HepG2 (cell line): ENCODE measurements at regions not wholly inside any gene's neighbourhood (a gene's known extent, or its start where the extent isn't known, plus 50 kb on each side); places are given as distances from the start of the nearest gene placed in this dataset.

Source experiments
- ATRX ChIP-seq: sonication (generic); formaldehyde crosslinking; IDR thresholded peaks from 2 replicates; pipeline ENCODE4 v1.4.0; 2020; ENCODE audit warnings: missing genetic modification reagents, borderline replicate concordance
- CREM ChIP-seq, 2 experiments: sonication (generic) in 1 of 2; formaldehyde crosslinking in 1 of 2; IDR thresholded peaks; 2 replicates each; pipeline versions ENCODE4 v1.4.0 to v1.6.1; 2016 to 2020; ENCODE audit warnings: antibody characterized with exemption in 1 of 2, mild to moderate bottlenecking in 1 of 2, missing genetic modification reagents in 1 of 2
- HNRNPL ChIP-seq: fragments of 200-400 bp; formaldehyde crosslinking; IDR thresholded peaks from 2 replicates; pipeline ENCODE4 v1.6.1; 2017; ENCODE audit warnings: mild to moderate bottlenecking, low read depth, low read length
- IRX3 ChIP-seq: sonication (generic); formaldehyde crosslinking; IDR thresholded peaks from 2 replicates; pipeline ENCODE4 v1.8.1; 2023; ENCODE audit warnings: mild to moderate bottlenecking, low read depth, missing genetic modification reagents, borderline replicate concordance
- KAT7 ChIP-seq: IDR thresholded peaks from 2 replicates; pipeline ENCODE4 v1.6.1; 2018; ENCODE audit warnings: borderline replicate concordance, missing compliant biosample characterization
- KLF15 ChIP-seq: sonication (generic); formaldehyde crosslinking; IDR thresholded peaks from 2 replicates; pipeline ENCODE4 v1.8.1; 2023; ENCODE audit warnings: borderline replicate concordance, mild to moderate bottlenecking, inconsistent platforms, missing genetic modification reagents, mixed read lengths
- NFE2L1 ChIP-seq: sonication (generic); formaldehyde crosslinking; IDR thresholded peaks from 2 replicates; pipeline ENCODE4 v1.4.0; 2020; ENCODE audit warnings: missing genetic modification reagents, mild to moderate bottlenecking, borderline replicate concordance
- NFE2L2 ChIP-seq: fragments of 150-350 bp; IDR thresholded peaks from 2 replicates; pipeline ENCODE4 v1.6.1; 2014; ENCODE audit warnings: low read length
- NFIC ChIP-seq: IDR thresholded peaks from 2 replicates; pipeline ENCODE4 v1.6.1; 2012; ENCODE audit warnings: mild to moderate bottlenecking, low read length, inconsistent platforms
- NFYB ChIP-seq: sonication (generic); formaldehyde crosslinking; IDR thresholded peaks from 2 replicates; pipeline ENCODE4 v1.4.0; 2020; ENCODE audit warnings: missing genetic modification reagents
- REXO4 ChIP-seq: sonication (generic); formaldehyde crosslinking; IDR thresholded peaks from 2 replicates; pipeline ENCODE4 v1.8.0; 2022; ENCODE audit warnings: missing genetic modification reagents, mild to moderate bottlenecking, borderline replicate concordance
- TEAD3 ChIP-seq: optimal IDR thresholded peaks from 2 replicates; pipeline ENCODE3; 2016; ENCODE audit warnings: borderline replicate concordance
- ZEB1 ChIP-seq: IDR thresholded peaks from 2 replicates; pipeline ENCODE4 v1.6.1; 2012; ENCODE audit warnings: mild to moderate bottlenecking, low read depth, inconsistent platforms; ENCODE audit not compliant: insufficient replicate concordance
- ZNF160 ChIP-seq: sonication (generic); formaldehyde crosslinking; IDR thresholded peaks from 2 replicates; pipeline ENCODE4 v1.8.0; 2022; ENCODE audit warnings: mild to moderate bottlenecking, inconsistent platforms, missing genetic modification reagents
- ZNF230 ChIP-seq: sonication (generic); formaldehyde crosslinking; IDR thresholded peaks from 2 replicates; pipeline ENCODE4 v1.4.0; 2020; ENCODE audit warnings: mild to moderate bottlenecking, missing genetic modification reagents
- ZNF24 ChIP-seq: fragments of 450-650 bp; IDR thresholded peaks from 2 replicates; pipeline ENCODE4 v1.6.1; 2017; ENCODE audit warnings: antibody characterized with exemption, mild to moderate bottlenecking
- ZNF30 ChIP-seq: sonication (generic); formaldehyde crosslinking; IDR thresholded peaks from 2 replicates; pipeline ENCODE4 v1.5.0; 2020; ENCODE audit warnings: mild to moderate bottlenecking, missing genetic modification reagents
- ZNF557 ChIP-seq: sonication (generic); formaldehyde crosslinking; IDR thresholded peaks from 2 replicates; pipeline ENCODE4 v1.4.0; 2020; ENCODE audit warnings: missing genetic modification reagents
- ZNF781 ChIP-seq: sonication (generic); formaldehyde crosslinking; IDR thresholded peaks from 2 replicates; pipeline ENCODE4 v1.5.1; 2020; ENCODE audit warnings: borderline replicate concordance, mild to moderate bottlenecking, missing genetic modification reagents; ENCODE audit errors: not compliant biosample characterization
- TF ChIP-seq, protein P1 (sequence below): sonication (generic); formaldehyde crosslinking; IDR thresholded peaks from 2 replicates; pipeline ENCODE4 v1.8.1; 2022; ENCODE audit warnings: mild to moderate bottlenecking, missing genetic modification reagents
- TF ChIP-seq, protein P2 (sequence below): sonication (generic); formaldehyde crosslinking; IDR thresholded peaks from 2 replicates; pipeline ENCODE4 v1.8.1; 2023; ENCODE audit warnings: mild to moderate bottlenecking, moderate library complexity, missing genetic modification reagents
- TF ChIP-seq, protein P3 (sequence below): sonication (generic); formaldehyde crosslinking; IDR thresholded peaks from 2 replicates; pipeline ENCODE4 v1.4.0; 2020; ENCODE audit warnings: missing genetic modification reagents
- TF ChIP-seq, protein P4 (sequence below): sonication (generic); formaldehyde crosslinking; IDR thresholded peaks from 2 replicates; pipeline ENCODE4 v1.4.0; 2020; ENCODE audit warnings: missing genetic modification reagents, mild to moderate bottlenecking, borderline replicate concordance
- TF ChIP-seq, protein P5 (sequence below): sonication (generic); formaldehyde crosslinking; IDR thresholded peaks from 2 replicates; pipeline ENCODE4 v1.8.0; 2022; ENCODE audit warnings: mild to moderate bottlenecking, missing genetic modification reagents

DNA sequence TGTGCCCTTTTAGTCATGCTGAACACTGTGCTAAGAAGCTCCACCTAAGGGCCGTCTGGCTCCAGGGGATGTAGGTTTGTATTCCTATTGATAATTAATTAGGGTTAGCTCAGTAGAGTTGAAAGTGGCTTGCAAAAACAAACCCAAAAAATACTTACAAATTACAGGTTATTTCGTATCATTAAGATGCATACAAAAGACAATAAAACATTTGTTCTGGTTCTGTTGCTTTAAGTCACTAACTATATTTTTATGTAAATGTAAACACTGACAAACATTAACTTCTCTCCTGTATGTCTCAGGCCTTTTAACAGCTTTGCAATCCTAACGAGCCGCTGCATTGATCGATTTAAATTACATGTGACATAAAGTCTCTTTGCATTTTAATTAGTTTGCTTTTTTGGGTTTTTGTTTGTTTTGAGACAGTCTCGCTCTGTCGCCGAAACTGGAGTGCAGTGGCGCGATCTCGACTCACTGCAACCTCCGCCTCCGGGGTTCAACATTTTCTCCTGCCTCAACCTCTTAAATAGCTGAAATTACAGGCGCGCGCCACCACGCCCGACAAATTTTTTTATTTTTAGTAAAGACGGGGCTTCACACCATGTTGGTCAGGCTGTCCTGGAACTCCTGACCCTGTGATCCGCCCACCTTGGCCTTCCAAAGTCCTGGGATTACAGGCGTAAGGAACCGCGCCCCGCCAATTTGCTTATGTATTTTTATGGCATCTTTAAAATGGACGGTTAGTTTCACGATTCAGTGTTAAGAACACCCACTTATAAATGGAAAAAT, 110.9 kb downstream of the HFE start (continued):
- peak; percentile 8 for TF ChIP-seq ZEB1
- TF ChIP-seq ZNF160 (CRISPR knock-in tag) = no peak
- TF ChIP-seq, protein P1, sequence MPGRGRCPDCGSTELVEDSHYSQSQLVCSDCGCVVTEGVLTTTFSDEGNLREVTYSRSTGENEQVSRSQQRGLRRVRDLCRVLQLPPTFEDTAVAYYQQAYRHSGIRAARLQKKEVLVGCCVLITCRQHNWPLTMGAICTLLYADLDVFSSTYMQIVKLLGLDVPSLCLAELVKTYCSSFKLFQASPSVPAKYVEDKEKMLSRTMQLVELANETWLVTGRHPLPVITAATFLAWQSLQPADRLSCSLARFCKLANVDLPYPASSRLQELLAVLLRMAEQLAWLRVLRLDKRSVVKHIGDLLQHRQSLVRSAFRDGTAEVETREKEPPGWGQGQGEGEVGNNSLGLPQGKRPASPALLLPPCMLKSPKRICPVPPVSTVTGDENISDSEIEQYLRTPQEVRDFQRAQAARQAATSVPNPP (CRISPR knock-in tag) = no peak
- no peak for TF ChIP-seq ZNF24
- no peak for TF ChIP-seq ATRX
- no peak for TF ChIP-seq REXO4 (CRISPR knock-in tag)
- no peak for TF ChIP-seq NFE2L2
- TF ChIP-seq, protein P2, sequence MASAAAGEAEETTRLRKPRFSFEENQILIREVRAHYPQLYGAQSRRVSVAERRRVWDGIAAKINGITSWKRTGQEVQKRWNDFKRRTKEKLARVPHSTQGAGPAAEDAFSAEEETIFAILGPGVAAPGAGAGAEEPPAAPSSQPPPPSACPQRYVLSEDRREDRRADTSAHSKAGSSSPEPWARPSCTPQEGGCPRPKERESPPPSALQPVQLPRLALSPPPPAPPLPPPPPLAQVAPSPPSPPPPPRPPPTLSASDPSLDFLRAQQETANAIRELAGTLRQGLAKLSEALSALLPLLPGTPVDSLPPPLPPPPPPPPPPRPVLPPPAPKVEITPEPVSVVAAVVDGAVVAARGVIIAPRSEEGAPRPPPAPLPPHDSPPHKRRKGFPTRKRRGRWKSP = no peak
- TF ChIP-seq HNRNPL = peak; percentile 9; the same call in 1 of the 2 replicates
- 0 out of 2 replicates have a peak, but pooled peaks have one; percentile 10 for TF ChIP-seq IRX3 (CRISPR knock-in tag)
- no peak for TF ChIP-seq CREM (IDR thresholded peaks at IDR 0.05)
- no peak for TF ChIP-seq CREM (CRISPR knock-in tag; IDR thresholded peaks at IDR 0.05)
- TF ChIP-seq, protein P3, sequence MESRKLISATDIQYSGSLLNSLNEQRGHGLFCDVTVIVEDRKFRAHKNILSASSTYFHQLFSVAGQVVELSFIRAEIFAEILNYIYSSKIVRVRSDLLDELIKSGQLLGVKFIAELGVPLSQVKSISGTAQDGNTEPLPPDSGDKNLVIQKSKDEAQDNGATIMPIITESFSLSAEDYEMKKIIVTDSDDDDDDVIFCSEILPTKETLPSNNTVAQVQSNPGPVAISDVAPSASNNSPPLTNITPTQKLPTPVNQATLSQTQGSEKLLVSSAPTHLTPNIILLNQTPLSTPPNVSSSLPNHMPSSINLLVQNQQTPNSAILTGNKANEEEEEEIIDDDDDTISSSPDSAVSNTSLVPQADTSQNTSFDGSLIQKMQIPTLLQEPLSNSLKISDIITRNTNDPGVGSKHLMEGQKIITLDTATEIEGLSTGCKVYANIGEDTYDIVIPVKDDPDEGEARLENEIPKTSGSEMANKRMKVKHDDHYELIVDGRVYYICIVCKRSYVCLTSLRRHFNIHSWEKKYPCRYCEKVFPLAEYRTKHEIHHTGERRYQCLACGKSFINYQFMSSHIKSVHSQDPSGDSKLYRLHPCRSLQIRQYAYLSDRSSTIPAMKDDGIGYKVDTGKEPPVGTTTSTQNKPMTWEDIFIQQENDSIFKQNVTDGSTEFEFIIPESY (CRISPR knock-in tag) = no peak
- TF ChIP-seq, protein P4, sequence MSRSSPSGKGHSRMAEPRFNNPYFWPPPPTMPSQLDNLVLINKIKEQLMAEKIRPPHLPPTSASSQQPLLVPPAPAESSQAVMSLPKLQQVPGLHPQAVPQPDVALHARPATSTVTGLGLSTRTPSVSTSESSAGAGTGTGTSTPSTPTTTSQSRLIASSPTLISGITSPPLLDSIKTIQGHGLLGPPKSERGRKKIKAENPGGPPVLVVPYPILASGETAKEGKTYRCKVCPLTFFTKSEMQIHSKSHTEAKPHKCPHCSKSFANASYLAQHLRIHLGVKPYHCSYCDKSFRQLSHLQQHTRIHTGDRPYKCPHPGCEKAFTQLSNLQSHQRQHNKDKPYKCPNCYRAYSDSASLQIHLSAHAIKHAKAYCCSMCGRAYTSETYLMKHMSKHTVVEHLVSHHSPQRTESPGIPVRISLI (CRISPR knock-in tag) = no peak
- peak; percentile 4; the same call in 1 of the 2 replicates for TF ChIP-seq NFIC
- no peak for TF ChIP-seq NFE2L1
- TF ChIP-seq TEAD3 = no peak
- TF ChIP-seq, protein P5, sequence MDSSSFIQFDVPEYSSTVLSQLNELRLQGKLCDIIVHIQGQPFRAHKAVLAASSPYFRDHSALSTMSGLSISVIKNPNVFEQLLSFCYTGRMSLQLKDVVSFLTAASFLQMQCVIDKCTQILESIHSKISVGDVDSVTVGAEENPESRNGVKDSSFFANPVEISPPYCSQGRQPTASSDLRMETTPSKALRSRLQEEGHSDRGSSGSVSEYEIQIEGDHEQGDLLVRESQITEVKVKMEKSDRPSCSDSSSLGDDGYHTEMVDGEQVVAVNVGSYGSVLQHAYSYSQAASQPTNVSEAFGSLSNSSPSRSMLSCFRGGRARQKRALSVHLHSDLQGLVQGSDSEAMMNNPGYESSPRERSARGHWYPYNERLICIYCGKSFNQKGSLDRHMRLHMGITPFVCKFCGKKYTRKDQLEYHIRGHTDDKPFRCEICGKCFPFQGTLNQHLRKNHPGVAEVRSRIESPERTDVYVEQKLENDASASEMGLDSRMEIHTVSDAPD (CRISPR knock-in tag) = no peak
- TF ChIP-seq ZNF230 (CRISPR knock-in tag) = no peak
- no peak for TF ChIP-seq ZNF781
- TF ChIP-seq KLF15 (CRISPR knock-in tag) = no peak
- no peak for TF ChIP-seq ZNF557 (CRISPR knock-in tag)
- no peak for TF ChIP-seq ZNF30 (CRISPR knock-in tag)
- TF ChIP-seq KAT7 (CRISPR knock-in tag) = no peak
- no peak for TF ChIP-seq NFYB (CRISPR knock-in tag)
